ENCODE measurements at regions not wholly inside any gene's neighbourhood (a gene's known extent, or its start where the extent isn't known, plus 50 kb on each side); places are given as distances from the start of the nearest gene placed in this dataset.

DNA sequence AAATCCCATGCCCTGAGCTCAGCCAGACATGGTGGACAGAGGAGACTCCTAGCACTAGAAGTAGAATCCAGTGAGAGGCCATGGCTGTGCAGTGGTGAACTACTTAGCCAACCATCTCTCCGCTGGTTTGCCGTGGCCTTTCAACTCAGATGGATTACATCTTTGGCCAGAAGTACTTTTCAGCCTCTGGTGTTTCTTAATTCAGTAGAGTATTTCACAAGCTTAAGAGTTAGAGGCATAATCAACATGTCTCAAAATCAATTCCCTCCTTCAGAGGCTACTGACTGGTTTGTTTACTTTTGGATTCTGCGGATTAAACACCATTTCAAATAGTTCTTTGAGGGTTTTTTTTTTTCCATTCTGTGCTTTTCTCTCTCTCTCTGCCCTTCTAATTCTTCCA, 91.1 kb upstream of the PGRMC2 start:
- no peak for TF ChIP-seq POLR2A (IDR thresholded peaks at IDR 0.05)
- TF ChIP-seq, protein P1, sequence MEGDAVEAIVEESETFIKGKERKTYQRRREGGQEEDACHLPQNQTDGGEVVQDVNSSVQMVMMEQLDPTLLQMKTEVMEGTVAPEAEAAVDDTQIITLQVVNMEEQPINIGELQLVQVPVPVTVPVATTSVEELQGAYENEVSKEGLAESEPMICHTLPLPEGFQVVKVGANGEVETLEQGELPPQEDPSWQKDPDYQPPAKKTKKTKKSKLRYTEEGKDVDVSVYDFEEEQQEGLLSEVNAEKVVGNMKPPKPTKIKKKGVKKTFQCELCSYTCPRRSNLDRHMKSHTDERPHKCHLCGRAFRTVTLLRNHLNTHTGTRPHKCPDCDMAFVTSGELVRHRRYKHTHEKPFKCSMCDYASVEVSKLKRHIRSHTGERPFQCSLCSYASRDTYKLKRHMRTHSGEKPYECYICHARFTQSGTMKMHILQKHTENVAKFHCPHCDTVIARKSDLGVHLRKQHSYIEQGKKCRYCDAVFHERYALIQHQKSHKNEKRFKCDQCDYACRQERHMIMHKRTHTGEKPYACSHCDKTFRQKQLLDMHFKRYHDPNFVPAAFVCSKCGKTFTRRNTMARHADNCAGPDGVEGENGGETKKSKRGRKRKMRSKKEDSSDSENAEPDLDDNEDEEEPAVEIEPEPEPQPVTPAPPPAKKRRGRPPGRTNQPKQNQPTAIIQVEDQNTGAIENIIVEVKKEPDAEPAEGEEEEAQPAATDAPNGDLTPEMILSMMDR (IDR thresholded peaks at IDR 0.05) = no peak

Measured in esophagus squamous epithelium (tissue), 4 donors.